Pons (tissue), 1 donor: ENCODE measurements at regions not wholly inside any gene's neighbourhood (a gene's known extent, or its start where the extent isn't known, plus 50 kb on each side); places are given as distances from the start of the nearest gene placed in this dataset.
"Not testable (repeated sequence)": the region's sequence is repeated elsewhere in the genome, so short reads cannot be mapped to it uniquely, and the experiment has no call there.

ENCODE experiments used
- DNase-seq: peaks from one replicate; pipeline ENCODE4 v3.0.0-alpha.2; 2016; ENCODE audit warnings: low spot score

GRCh38 chr10:130968964-130969363 is 342.6 kb downstream of the TCERG1L start:
- DNase-seq: no peak

DNA sequence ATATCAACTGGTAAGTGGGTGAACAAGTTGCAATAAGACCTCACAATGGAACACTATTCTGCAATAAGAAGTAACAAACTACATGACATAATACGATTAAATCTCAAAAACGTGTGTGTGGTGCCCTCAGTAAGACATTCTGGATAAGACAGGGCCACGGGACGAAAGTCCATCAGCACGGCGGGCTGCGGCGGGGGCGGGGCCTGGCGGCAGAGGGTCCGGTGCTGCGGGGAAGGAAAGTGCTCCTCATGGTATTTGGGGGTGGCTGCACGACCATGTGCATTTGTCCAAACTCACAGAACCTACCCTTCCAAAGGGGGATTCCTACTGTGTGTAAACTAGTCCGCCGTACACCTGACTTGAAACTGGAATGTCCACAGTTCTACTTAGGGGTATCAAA is 341.8 kb downstream of the TCERG1L start:
- no peak for DNase-seq

DNA sequence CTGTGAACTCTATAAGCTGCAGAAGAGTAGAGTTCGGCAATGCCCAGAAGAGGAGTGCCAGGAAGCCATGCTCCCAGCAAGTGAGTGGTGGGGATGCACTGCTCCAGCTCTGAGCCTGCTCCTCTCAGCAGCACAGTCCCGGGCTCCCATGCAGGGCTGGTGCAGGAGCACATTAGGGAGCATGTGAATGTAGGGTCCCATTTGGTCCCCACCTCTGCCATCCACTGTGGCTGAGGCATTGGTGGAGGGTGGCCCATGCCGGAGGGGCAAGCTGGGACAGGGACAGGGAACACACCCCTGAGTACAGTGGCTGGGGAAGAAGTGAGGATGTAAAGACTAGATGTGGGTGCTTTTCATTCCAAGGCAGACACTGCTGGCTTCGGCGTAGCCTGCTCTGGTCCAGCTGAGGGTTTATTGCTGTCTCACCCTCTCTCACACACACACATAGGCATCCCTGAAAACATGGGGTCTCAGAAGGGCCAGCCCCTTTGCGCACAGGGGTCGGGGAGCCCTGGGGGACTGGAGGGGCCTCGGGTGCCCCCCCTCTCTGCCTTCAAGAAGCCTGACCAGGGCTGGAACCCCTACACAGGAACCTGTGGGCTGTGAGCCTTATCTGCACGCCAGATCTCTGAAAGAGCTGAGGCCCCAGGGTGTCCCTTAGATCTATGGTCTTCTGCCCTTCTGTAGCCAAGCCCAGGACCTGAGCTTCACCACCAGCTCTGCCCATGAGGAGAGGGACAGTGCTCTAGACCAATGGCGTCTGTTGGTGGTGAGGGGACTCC is 341.0 kb downstream of the TCERG1L start:
- no peak for DNase-seq

- DNase-seq: no peak
Measured at GRCh38 chr10:130971123-130971435, 340.4 kb downstream of the TCERG1L start.

GRCh38 chr10:130973127-130973839 is 338.2 kb downstream of the TCERG1L start:
- no peak for DNase-seq

- DNase-seq: no peak
Measured at GRCh38 chr10:130974166-130974565, 337.4 kb downstream of the TCERG1L start.

- DNase-seq: not testable (repeated sequence)
Measured at GRCh38 chr10:130975351-130975750, 336.2 kb downstream of the TCERG1L start.

DNA sequence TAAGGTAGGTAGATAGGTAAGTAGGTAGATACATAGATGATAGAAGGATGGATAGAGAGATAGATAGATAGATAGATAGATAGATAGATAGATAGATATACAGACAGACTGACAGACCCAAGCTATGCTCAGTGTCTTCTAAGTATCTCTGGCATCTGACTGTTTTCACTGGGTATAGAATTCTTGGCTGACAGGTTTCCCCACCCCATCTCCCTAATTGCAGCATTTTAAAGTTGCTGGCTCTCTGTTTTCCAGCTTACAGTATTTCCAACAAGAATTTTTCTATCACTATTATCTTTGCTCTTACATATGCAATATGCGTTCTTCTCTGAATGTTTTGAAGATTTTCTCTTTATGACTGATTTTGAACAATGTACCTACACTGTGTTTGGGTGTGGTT is 328.7 kb downstream of the TCERG1L start:
- no peak for DNase-seq

DNA sequence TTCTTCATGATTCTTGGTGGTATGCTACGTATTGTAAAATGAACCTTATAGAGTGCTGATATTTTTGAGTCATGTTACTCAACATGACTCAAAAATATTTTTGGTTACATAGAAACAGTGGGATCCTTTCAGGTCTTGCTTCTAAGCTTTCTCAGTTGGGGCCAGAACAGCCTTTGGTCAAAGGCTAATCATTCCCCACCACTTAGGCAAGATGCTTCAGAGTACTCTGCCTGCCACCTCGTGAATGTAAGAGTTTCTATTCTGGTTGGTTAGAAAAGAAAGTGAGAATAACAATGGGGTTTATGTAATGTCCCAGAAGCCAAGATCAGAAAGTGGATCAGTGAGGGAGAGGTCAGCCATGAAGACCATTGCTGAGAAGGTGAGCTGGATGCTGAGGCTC is 327.8 kb downstream of the TCERG1L start:
- DNase-seq: no peak

GRCh38 chr10:130984686-130985085 is 326.8 kb downstream of the TCERG1L start:
- no peak for DNase-seq

GRCh38 chr10:130985158-130985753 is 326.3 kb downstream of the TCERG1L start:
- no peak for DNase-seq

DNA sequence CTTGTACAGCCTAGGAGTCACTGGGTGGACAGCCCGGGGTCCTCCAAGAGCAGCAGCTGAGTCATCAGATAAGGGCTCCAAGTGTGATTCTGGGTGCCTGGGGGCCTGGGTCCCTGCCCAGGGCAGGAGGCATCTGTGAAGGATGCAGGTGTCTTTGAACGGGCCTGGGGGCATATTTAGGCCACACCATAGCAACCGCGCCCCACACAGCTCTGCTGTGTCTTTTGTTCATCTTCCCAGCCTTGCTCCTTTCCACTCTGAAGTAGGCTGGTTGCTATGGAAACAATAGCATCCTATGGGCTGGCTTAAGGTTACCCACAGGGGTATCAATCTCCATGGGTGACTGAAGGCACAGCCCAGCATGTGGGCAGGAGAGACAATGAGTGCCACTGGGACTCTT is 324.7 kb downstream of the TCERG1L start:
- DNase-seq: no peak

GRCh38 chr10:130987401-130987800 is 324.1 kb downstream of the TCERG1L start:
- no peak for DNase-seq

GRCh38 chr10:130989670-130990232 is 321.8 kb downstream of the TCERG1L start:
- no peak for DNase-seq

DNA sequence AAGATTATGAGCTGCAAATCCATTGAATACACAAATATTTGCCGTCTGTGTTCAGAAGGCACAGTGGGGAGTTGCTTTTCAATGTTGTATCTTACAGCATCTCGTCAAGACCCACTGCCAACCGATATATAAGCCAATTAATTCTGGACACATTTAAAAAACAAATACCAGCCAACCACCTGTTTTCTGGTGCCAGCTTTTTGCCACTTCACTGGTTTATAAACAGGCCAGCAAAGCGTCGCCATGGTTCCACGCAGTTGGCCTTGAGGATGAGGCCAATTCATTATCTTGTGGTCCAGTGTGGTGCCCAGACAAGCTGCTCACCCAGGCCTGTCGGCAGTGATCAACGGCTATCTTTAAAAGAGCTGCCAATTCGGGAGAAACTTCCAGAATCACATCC is 321.0 kb downstream of the TCERG1L start:
- no peak for DNase-seq

DNA sequence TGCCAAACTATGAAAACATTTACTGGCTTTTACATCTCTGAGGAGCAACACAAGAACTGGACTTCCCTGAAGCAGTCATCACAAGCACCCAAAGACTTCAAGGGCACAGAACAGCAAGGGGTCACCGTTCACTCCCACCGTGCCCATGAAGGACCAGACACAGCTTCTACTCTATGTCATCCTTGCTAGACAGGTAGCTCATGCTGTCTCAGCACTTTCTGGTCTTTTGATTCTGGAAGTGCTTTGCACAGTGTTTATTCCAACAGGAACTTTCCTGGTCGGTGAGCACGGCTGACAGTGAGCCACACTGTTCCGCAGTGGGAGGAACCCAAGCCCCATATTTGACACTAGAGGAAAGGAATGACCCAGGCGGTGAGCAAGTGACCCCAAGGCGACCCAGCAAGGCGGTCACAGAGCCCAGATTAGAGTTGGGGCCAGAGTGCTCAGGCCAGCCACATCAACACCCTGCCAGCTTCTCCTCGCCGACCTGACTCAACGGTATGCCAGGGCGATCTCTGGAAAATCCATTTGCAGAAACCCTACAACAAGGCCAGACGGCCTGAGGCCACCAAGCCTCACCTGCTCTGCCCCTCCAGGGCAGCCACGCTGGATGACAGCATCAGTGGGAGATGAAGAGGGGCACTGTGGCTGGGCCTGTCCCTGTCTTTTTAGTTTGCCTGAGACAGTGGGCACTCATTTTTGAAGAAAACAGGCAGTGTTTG is 318.6 kb downstream of the TCERG1L start:
- no peak for DNase-seq

DNA sequence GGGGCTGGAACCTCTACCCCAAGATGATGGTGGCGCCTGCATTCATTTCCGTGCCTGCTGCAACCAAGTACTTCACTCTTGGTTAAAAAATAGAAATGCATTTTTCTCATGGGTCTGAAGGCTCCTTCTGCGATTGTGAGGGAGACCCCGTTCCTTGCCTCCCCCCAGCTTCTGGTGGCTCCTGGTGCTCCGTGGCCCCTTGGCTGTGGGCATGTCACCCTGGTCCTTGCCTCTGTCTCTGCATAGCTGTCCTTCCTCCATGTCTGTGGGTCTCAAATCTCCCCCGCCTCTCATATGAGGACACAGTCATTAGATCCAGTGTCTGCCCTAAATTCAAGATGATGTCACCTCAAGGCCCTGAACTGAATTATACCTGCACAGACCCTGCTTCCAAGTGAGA is 317.9 kb downstream of the TCERG1L start:
- no peak for DNase-seq

DNA sequence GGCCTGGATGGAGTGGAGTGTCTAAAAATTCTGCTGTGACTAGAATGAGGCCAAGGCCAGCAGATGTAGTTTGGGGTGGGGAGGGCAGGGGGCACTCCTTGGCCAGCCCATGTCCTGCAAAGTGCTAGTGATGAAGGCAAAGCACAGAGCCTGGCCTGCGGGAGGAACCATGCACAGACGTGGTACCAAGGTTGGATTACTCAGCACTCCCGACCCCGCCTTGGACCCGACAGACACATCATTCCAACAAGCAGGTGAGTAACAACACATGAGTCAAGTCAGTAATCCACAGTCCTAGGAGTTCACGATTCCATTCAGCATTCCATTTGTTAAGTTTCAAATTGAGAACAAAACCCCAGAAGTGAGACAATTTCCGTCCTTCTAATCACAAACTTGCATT is 317.3 kb downstream of the TCERG1L start:
- DNase-seq: no peak

DNA sequence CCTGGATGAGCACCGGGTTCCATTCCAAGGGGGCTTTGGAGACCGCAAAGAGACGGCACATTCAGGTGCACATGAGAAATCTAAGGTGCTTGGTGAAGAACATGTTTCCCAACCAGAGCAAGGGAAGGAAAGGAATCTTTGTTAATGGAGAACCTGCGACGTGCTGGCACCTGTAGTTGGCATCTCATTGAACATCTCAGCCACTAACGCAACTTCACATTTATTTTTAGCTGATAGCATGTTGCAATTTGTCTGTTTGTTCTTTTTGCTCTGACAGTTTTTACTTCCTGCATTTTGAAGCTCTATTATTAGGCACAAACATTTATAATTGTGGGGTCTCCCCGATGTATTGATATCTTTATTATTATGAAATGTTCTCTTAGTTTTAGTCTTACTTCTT is 316.7 kb downstream of the TCERG1L start:
- no peak for DNase-seq

GRCh38 chr10:130997267-130998045 is 314.1 kb downstream of the TCERG1L start:
- no peak for DNase-seq

DNA sequence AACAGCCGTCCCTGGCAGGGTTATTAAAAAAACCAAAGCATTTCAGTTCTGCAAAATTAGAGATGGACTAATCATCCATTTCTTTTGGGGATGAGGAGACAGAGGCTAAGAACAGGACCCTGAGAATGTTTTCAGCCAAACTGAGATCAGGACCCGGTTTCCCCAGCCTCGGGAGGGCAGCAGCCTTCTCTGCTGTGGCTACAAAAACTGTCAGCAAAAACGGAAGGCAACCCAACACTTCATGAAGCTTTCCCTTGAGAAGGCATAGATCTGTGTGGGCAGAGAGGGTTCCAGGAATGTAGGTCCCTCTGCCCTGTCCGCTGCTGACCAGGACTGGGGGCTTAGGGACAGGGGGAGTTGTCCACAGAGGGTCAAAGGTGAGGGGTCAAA is 313.5 kb downstream of the TCERG1L start:
- DNase-seq: no peak

DNA sequence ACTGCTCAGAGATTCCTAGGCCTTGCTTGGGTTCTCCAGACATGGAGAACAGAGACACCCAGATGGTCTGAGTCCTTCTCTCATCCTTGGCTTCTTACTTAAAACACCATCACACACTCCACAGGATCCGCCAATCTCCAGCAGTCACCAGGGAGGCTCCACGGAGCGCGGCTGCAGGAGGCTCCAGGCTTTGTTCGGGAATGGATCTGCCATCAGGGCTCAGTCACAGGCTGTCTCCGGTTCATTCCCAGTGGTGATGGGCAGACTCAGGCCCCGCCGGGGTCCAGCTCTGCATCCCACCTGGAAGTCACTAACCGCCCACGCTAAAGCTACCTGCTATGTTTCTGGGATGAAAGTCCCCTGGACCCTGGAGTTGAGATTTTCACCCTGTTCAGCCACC is 312.9 kb downstream of the TCERG1L start:
- no peak for DNase-seq
